T-helper 17 cell (primary cell): ENCODE measurements at regions not wholly inside any gene's neighbourhood (a gene's known extent, or its start where the extent isn't known, plus 50 kb on each side); places are given as distances from the start of the nearest gene placed in this dataset.

Experiments used
- ATAC-seq: fragments of 150-1000 bp; cut with Tn5 transposase; 2 replicates; pipeline ENCODE4 v1.10.0; 2021; ENCODE audit warnings: mild to moderate bottlenecking, moderate library complexity
- DNase-seq, 3 donors: peaks; one replicate each; pipeline versions ENCODE4 v3.0.0 to v3.0.0-alpha.2; 2020 to 2021
- H3K9me3 ChIP-seq: one replicate; pipeline ENCODE4 v1.7.0; 2013; ENCODE audit warnings: low read length, mild to moderate bottlenecking; ENCODE audit not compliant: control insufficient read depth, poor library complexity, severe bottlenecking
- H3K27ac Mint-ChIP-seq: one replicate; pipeline ENCODE4 v1.8.0; 2022; ENCODE audit warnings: mild to moderate bottlenecking, moderate library complexity, mixed read lengths
- H3K27me3 Mint-ChIP-seq: one replicate; pipeline ENCODE4 v1.8.0; 2022; ENCODE audit warnings: mixed read lengths
- H3K36me3 Mint-ChIP-seq: one replicate; pipeline ENCODE4 v1.8.0; 2022; ENCODE audit warnings: low read depth, mixed read lengths
- H3K4me1 Mint-ChIP-seq: one replicate; pipeline ENCODE4 v1.8.0; 2022; ENCODE audit warnings: mild to moderate bottlenecking, mixed read lengths
- H3K4me3 Mint-ChIP-seq: one replicate; pipeline ENCODE4 v1.8.0; 2022; ENCODE audit warnings: mild to moderate bottlenecking, moderate library complexity, mixed read lengths

GRCh38 chr4:126564283-126564854 is 1068.4 kb upstream of the INTU start:
- H3K9me3 ChIP-seq, result no peaks in the 10 kb centered on the region
- Mint-ChIP-seq H3K4me3 (no peak overlapping the region), H3K36me3 (no peaks in the 10 kb centered on the region), H3K4me1 (no peaks in the 10 kb centered on the region), H3K27me3 (no peaks in the 10 kb centered on the region), H3K27ac (no peak overlapping the region)
- ATAC-seq (no peak), DNase-seq (no peak)

- DNase-seq (no peak), ATAC-seq (no peak)
- Mint-ChIP-seq H3K36me3 (no peaks in the 10 kb centered on the region), H3K4me3 (no peak overlapping the region), H3K4me1 (no peaks in the 10 kb centered on the region), H3K27me3 (no peaks in the 10 kb centered on the region), H3K27ac (no peak overlapping the region)
- no peaks in the 10 kb centered on the region for H3K9me3 ChIP-seq
These were observed 1063.8 kb upstream of the INTU start for GRCh38 chr4:126568652-126569570.

GRCh38 chr4:126572264-126572663 is 1060.5 kb upstream of the INTU start:
- ATAC-seq (no peak), DNase-seq (no peak)
- no peaks in the 10 kb centered on the region for H3K36me3 Mint-ChIP-seq
- H3K27me3 Mint-ChIP-seq, result no peaks in the 10 kb centered on the region
- no peaks in the 10 kb centered on the region for H3K9me3 ChIP-seq
- H3K4me1 Mint-ChIP-seq, result no peaks in the 10 kb centered on the region
- H3K4me3 Mint-ChIP-seq, result no peak overlapping the region
- no peak overlapping the region for H3K27ac Mint-ChIP-seq

- no peaks in the 10 kb centered on the region for H3K27me3 Mint-ChIP-seq
- no peaks in the 10 kb centered on the region for H3K9me3 ChIP-seq
- H3K4me1 Mint-ChIP-seq, result no peaks in the 10 kb centered on the region
- ATAC-seq (no peak), DNase-seq (no peak)
- H3K27ac Mint-ChIP-seq, result no peak overlapping the region
- H3K4me3 Mint-ChIP-seq, result no peak overlapping the region
- H3K36me3 Mint-ChIP-seq, result no peaks in the 10 kb centered on the region
These were observed 1050.0 kb upstream of the INTU start for GRCh38 chr4:126582737-126583136.

DNA sequence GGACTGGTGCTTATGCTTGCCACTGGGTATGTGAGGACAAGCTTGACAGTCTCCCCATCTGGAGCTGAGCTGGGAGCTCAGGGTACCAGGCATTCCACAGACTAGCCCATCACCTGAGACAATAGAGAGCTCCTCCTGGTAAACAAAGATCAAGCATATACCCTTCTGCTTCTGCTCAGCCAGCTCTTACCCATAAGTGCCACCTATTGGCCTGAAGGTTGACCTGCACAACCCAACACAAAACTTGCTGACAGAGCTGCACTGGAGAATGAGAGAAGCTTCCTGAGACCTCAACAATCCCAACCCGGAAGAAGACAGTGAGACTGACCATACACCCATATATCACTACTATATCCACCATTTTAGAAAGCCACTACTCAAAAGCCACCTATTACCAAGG is 1049.2 kb upstream of the INTU start:
- ATAC-seq, result no peak
- no peaks in the 10 kb centered on the region for H3K9me3 ChIP-seq
- Mint-ChIP-seq H3K36me3 (no peaks in the 10 kb centered on the region), H3K4me3 (no peak overlapping the region), H3K27ac (no peak overlapping the region), H3K4me1 (no peaks in the 10 kb centered on the region), H3K27me3 (no peaks in the 10 kb centered on the region)
- no peak for DNase-seq

- no peaks in the 10 kb centered on the region for H3K9me3 ChIP-seq
- Mint-ChIP-seq H3K27ac (no peak overlapping the region), H3K27me3 (no peaks in the 10 kb centered on the region), H3K4me1 (no peaks in the 10 kb centered on the region), H3K36me3 (no peaks in the 10 kb centered on the region), H3K4me3 (no peak overlapping the region)
- DNase-seq, result no peak
- no peak for ATAC-seq
These were observed 1041.2 kb upstream of the INTU start for GRCh38 chr4:126591583-126591982.

DNA sequence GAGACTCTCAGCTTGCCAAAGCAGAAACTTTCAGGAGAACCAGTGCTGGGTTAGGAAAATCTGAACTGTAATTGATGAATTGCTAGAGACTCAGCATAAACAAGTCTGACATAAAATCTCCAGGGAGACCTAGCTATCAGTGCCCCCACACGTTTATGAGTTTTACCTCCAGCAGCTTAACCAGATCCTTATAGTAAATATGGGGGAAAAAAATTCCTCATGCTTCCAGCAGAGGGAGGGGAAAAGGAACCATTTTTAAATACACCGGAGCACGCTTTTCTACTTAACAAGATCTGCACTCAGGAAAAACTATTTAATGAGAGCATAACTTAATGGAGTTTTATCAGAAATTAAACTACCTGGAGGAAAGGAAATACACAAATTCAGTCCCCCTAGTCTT is 1040.7 kb upstream of the INTU start:
- no peak for DNase-seq
- no peak overlapping the region for H3K27ac Mint-ChIP-seq
- no peaks in the 10 kb centered on the region for H3K9me3 ChIP-seq
- no peaks in the 10 kb centered on the region for H3K36me3 Mint-ChIP-seq
- no peak overlapping the region for H3K4me3 Mint-ChIP-seq
- no peaks in the 10 kb centered on the region for H3K4me1 Mint-ChIP-seq
- H3K27me3 Mint-ChIP-seq, result no peaks in the 10 kb centered on the region
- ATAC-seq, result no peak

GRCh38 chr4:126593626-126594025 is 1039.1 kb upstream of the INTU start:
- Mint-ChIP-seq H3K36me3 (no peaks in the 10 kb centered on the region), H3K27me3 (no peaks in the 10 kb centered on the region), H3K27ac (no peak overlapping the region), H3K4me3 (no peak overlapping the region), H3K4me1 (no peaks in the 10 kb centered on the region)
- ATAC-seq (no peak), DNase-seq (no peak)
- H3K9me3 ChIP-seq, result no peaks in the 10 kb centered on the region

GRCh38 chr4:126595643-126596042 is 1037.1 kb upstream of the INTU start:
- DNase-seq, result no peak
- no peak for ATAC-seq
- Mint-ChIP-seq H3K4me1 (no peaks in the 10 kb centered on the region), H3K27ac (no peak overlapping the region), H3K36me3 (no peaks in the 10 kb centered on the region), H3K4me3 (no peak overlapping the region), H3K27me3 (no peaks in the 10 kb centered on the region)
- no peaks in the 10 kb centered on the region for H3K9me3 ChIP-seq

GRCh38 chr4:126599746-126600145 is 1033.0 kb upstream of the INTU start:
- no peaks in the 10 kb centered on the region for H3K36me3 Mint-ChIP-seq
- H3K27me3 Mint-ChIP-seq, result no peaks in the 10 kb centered on the region
- no peak for DNase-seq
- H3K4me1 Mint-ChIP-seq, result no peaks in the 10 kb centered on the region
- H3K27ac Mint-ChIP-seq, result no peak overlapping the region
- no peak overlapping the region for H3K4me3 Mint-ChIP-seq
- no peak for ATAC-seq
- no peaks in the 10 kb centered on the region for H3K9me3 ChIP-seq

GRCh38 chr4:126603210-126603609 is 1029.5 kb upstream of the INTU start:
- Mint-ChIP-seq H3K4me1 (no peaks in the 10 kb centered on the region), H3K36me3 (no peaks in the 10 kb centered on the region), H3K4me3 (no peak overlapping the region), H3K27ac (no peak overlapping the region), H3K27me3 (no peaks in the 10 kb centered on the region)
- DNase-seq (no peak), ATAC-seq (no peak)
- H3K9me3 ChIP-seq, result no peaks in the 10 kb centered on the region

- Mint-ChIP-seq H3K27ac (no peak overlapping the region), H3K4me1 (no peaks in the 10 kb centered on the region), H3K27me3 (no peaks in the 10 kb centered on the region), H3K36me3 (no peaks in the 10 kb centered on the region), H3K4me3 (no peak overlapping the region)
- ATAC-seq (no peak), DNase-seq (no peak)
- H3K9me3 ChIP-seq, result no peaks in the 10 kb centered on the region
These were observed 1028.9 kb upstream of the INTU start for GRCh38 chr4:126603825-126604224.

GRCh38 chr4:126604268-126604867 is 1028.4 kb upstream of the INTU start:
- no peaks in the 10 kb centered on the region for H3K9me3 ChIP-seq
- DNase-seq (no peak), ATAC-seq (no peak)
- H3K4me1 Mint-ChIP-seq, result no peaks in the 10 kb centered on the region
- no peak overlapping the region for H3K27ac Mint-ChIP-seq
- no peak overlapping the region for H3K4me3 Mint-ChIP-seq
- H3K27me3 Mint-ChIP-seq, result no peaks in the 10 kb centered on the region
- no peaks in the 10 kb centered on the region for H3K36me3 Mint-ChIP-seq

- no peak for ATAC-seq
- H3K27me3 Mint-ChIP-seq, result no peaks in the 10 kb centered on the region
- no peak for DNase-seq
- no peaks in the 10 kb centered on the region for H3K36me3 Mint-ChIP-seq
- no peak overlapping the region for H3K27ac Mint-ChIP-seq
- no peaks in the 10 kb centered on the region for H3K9me3 ChIP-seq
- H3K4me3 Mint-ChIP-seq, result no peak overlapping the region
- H3K4me1 Mint-ChIP-seq, result no peaks in the 10 kb centered on the region
These were observed 1021.8 kb upstream of the INTU start for GRCh38 chr4:126610933-126611332.
